T-cell (primary cell): ENCODE measurements at regions not wholly inside any gene's neighbourhood (a gene's known extent, or its start where the extent isn't known, plus 50 kb on each side); places are given as distances from the start of the nearest gene placed in this dataset.
"Not testable (repeated sequence)": the region's sequence is repeated elsewhere in the genome, so short reads cannot be mapped to it uniquely, and the experiment has no call there.

ENCODE experiments used
- ATAC-seq, 4 experiments: fragments of 200-7000 bp in 3 of 4; fragments of 150-1000 bp in 1 of 4; cut with Tn5 transposase; replicated peaks in 1 of 4; 1 replicate in 3 of 4; 2 replicates in 1 of 4; pipeline ENCODE4 v1.10.0; 2021; ENCODE audit warnings: moderate library complexity in 3 of 4, mild to moderate bottlenecking in 2 of 4, moderate number of reproducible peaks in 1 of 4
- CTCF ChIA-PET, 2 donors: fragments of 300-600 bp; sonication (Branson Sonifier 250); formaldehyde crosslinking; loops; one replicate each; lab custom pipeline; 2022; ENCODE audit warnings: antibody characterized with exemption in 2 of 2; lab: Charles Lee
- POLR2A ChIA-PET, 2 donors: fragments of 300-600 bp; sonication (Branson Sonifier 250); formaldehyde crosslinking; loops; one replicate each; lab custom pipeline; 2022; ENCODE audit warnings: antibody characterized with exemption in 2 of 2; lab: Charles Lee
- DNase-seq, 35 experiments: peaks; one replicate each; pipeline versions ENCODE4 v3.0.0 to v3.0.0-alpha.2; 2013 to 2023
- H3K27ac ChIP-seq: one replicate; pipeline ENCODE4 v1.5.1; 2013; ENCODE audit warnings: low read length
- H3K27me3 ChIP-seq, 2 experiments: replicated peaks in 1 of 2; 1 replicate in 1 of 2; 2 replicates in 1 of 2; pipeline versions ENCODE4 v1.6.1 to v1.7.0; 2013; ENCODE audit warnings: low read length in 1 of 2, mixed read lengths in 1 of 2; ENCODE audit not compliant: control insufficient read depth in 2 of 2, insufficient read depth in 2 of 2; ENCODE audit errors: extremely low read depth in 1 of 2
- H3K36me3 ChIP-seq, 2 donors: 1 replicate in 1 of 2; 2 replicates in 1 of 2; pipeline versions ENCODE4 v1.6.1 to v1.7.0; 2013; ENCODE audit warnings: low read length in 1 of 2; ENCODE audit not compliant: control insufficient read depth in 2 of 2, insufficient read depth in 1 of 2; ENCODE audit errors: extremely low read depth in 1 of 2
- H3K4me1 ChIP-seq, 2 experiments: 1 replicate in 1 of 2; 2 replicates in 1 of 2; pipeline versions ENCODE4 v1.6.1 to v1.7.0; 2013; ENCODE audit warnings: low read length in 2 of 2, mixed read lengths in 1 of 2; ENCODE audit not compliant: insufficient read depth in 2 of 2, control insufficient read depth in 1 of 2; ENCODE audit errors: extremely low read depth in 1 of 2
- H3K4me3 ChIP-seq, 2 donors: 1 replicate in 1 of 2; 2 replicates in 1 of 2; pipeline versions ENCODE4 v1.5.1 to v1.7.0; 2013; ENCODE audit warnings: mild to moderate bottlenecking in 2 of 2, low read length in 1 of 2, moderate library complexity in 1 of 2; ENCODE audit not compliant: control insufficient read depth in 1 of 2; ENCODE audit errors: extremely low read depth in 1 of 2
- H3K9me3 ChIP-seq: 2 replicates; pipeline ENCODE4 v1.7.0; 2013
- H3K27ac Mint-ChIP-seq, 2 donors: one replicate each; pipeline ENCODE4 v1.8.0; 2020 to 2021; ENCODE audit warnings: mild to moderate bottlenecking in 2 of 2, mixed read lengths in 2 of 2
- H3K27me3 Mint-ChIP-seq, 2 donors: one replicate each; pipeline ENCODE4 v1.8.0; 2021 to 2022; ENCODE audit warnings: mixed read lengths in 2 of 2
- H3K36me3 Mint-ChIP-seq: one replicate; pipeline ENCODE4 v1.8.0; 2021; ENCODE audit warnings: mixed read lengths
- H3K4me1 Mint-ChIP-seq, 3 donors: one replicate each; pipeline ENCODE4 v1.8.0; 2020 to 2022; ENCODE audit warnings: mixed read lengths in 3 of 3, mild to moderate bottlenecking in 1 of 3
- H3K4me3 Mint-ChIP-seq, 3 donors: one replicate each; pipeline ENCODE4 v1.8.0; 2020 to 2022; ENCODE audit warnings: mild to moderate bottlenecking in 3 of 3, mixed read lengths in 3 of 3, moderate library complexity in 3 of 3
- H3K9me3 Mint-ChIP-seq, 3 donors: one replicate each; pipeline ENCODE4 v1.8.0; 2020 to 2022; ENCODE audit warnings: mixed read lengths in 3 of 3
- WGBS: methylation state at CpG from one replicate; pipeline ENCODE4 v1.1.5; 2013; ENCODE audit warnings: missing lambda C conversion rate; ENCODE audit not compliant: insufficient coverage; 5-methylcytosine and 5-hydroxymethylcytosine counted together

DNA sequence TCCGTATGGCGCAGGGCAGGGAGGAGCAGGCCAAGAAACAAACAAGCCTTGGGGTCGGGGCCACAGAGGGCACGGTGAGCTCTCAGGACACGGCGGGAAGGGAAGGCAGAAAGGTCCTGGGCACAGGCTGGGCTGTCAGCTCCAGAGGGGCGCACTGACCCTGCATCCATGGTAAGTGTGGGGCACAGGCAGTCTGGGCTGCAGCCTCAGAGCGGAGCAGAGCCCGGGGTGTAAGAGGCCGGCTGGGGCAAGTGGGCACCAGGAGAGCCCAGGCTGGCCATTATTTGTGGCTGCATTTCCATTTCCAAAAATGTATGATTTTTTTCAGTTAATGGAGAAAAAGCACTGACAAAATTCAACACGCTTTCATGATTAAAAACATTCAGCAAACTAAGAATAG lies 188.8 kb upstream of the PRKX start:
- H3K36me3 Mint-ChIP-seq, H3K4me3 ChIP-seq, H3K4me3 Mint-ChIP-seq, H3K27me3 ChIP-seq, CTCF ChIA-PET, H3K4me1 Mint-ChIP-seq, DNase-seq, H3K27ac Mint-ChIP-seq, ATAC-seq, H3K36me3 ChIP-seq, H3K27me3 Mint-ChIP-seq, H3K27ac ChIP-seq, H3K4me1 ChIP-seq, POLR2A ChIA-PET, H3K9me3 ChIP-seq, H3K9me3 Mint-ChIP-seq: not testable (repeated sequence)
- WGBS: no CpG with 5 or more reads among the region's 11 CpGs

DNA sequence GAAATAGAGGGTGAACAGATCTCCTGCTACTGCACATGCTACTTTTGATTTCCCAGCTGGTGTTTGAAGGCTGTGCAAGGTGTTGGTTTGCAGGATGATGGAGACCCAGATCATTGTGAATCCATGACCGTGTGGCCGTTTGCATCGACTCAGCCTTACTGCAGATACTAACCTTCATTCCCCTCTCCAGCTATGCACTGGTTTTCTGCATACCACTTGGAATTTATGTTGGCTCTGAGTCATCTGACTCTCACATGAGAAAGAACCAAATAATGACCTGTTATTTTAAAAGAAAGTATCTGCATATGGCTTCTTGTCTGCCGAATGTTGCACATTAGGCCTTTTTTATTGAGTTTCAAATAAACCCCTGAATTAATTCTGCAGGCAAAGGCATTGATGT lies 183.3 kb upstream of the PRKX start:
- ATAC-seq, H3K27ac ChIP-seq, H3K36me3 ChIP-seq, H3K27me3 Mint-ChIP-seq, H3K9me3 ChIP-seq, H3K4me3 Mint-ChIP-seq, CTCF ChIA-PET, H3K27me3 ChIP-seq, H3K36me3 Mint-ChIP-seq, H3K4me1 ChIP-seq, DNase-seq, H3K9me3 Mint-ChIP-seq, H3K4me1 Mint-ChIP-seq, H3K4me3 ChIP-seq, POLR2A ChIA-PET, H3K27ac Mint-ChIP-seq: not testable (repeated sequence)
- WGBS: no CpG with 5 or more reads among the region's 4 CpGs

DNA sequence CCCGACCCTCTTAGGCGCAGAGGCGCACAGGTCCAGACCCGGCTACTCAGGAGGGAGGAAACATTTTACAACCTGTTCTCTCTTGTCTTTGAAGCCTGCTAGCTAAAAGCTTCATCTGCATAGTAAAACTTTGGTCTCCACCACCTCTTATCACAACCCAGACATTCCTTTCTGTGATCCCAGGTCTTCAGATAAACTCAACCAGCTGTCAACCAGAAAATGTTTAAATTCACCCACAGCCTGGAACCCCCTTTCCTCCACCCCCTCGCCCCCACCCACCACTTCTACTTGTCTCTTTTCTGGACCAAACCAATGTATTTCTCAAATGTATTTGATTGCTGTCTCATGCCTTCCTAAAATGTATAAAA lies 169.1 kb upstream of the PRKX start:
- H3K36me3 Mint-ChIP-seq, H3K27ac ChIP-seq, H3K27me3 ChIP-seq, H3K4me3 ChIP-seq, H3K27ac Mint-ChIP-seq, H3K36me3 ChIP-seq, DNase-seq, CTCF ChIA-PET, H3K9me3 Mint-ChIP-seq, H3K27me3 Mint-ChIP-seq, H3K4me1 ChIP-seq, POLR2A ChIA-PET, H3K4me1 Mint-ChIP-seq, H3K9me3 ChIP-seq, ATAC-seq: not testable (repeated sequence)
- H3K4me3 Mint-ChIP-seq: peak overlapping the region in 1 of 3 donors; percentile 40
- WGBS: no CpG with 5 or more reads among the region's 5 CpGs

DNA sequence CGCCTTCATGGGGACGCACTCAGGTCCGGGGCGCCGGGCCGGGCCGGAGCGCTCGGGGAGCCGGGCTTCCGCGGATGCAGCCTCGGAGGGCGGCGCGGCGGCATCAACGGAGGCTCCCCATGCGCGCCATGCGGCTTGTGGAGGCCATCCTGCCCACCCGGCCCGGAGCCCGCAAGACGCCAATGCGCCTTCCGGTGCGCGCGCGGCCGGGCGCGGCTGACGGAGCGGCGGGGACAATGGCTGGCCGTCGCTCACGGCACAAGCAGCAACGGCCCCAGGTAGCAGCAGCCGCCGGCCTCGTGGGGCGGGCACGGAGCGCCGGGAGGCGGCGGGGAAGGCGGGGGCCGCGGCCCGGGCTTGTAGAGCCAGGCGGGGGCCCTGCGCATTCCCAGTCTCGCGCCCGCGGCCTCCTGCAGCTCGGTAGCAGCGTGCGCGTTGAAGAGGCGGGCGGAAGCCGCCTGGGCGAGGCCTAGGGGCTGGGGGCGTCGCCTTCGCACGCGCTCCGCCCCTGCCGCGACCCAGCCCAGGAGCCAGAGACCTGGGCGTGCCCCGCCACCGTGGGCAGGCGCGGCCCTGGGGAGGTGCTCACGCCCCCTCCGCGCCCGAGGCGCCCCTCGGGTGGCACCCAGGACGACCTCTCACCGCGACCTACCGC lies 168.6 kb upstream of the PRKX start:
- H3K36me3 ChIP-seq, H3K9me3 ChIP-seq, H3K36me3 Mint-ChIP-seq, POLR2A ChIA-PET, H3K4me3 ChIP-seq, CTCF ChIA-PET, DNase-seq, H3K27ac ChIP-seq, H3K27me3 ChIP-seq, H3K27ac Mint-ChIP-seq, H3K9me3 Mint-ChIP-seq, H3K27me3 Mint-ChIP-seq, H3K4me1 ChIP-seq, H3K4me1 Mint-ChIP-seq: not testable (repeated sequence)
- peak overlapping the region in 1 of 3 donors; percentile 40 for H3K4me3 Mint-ChIP-seq
- WGBS: no CpG with 5 or more reads among the region's 91 CpGs
- peak; percentile 97 to 99 (median 98) for ATAC-seq

DNA sequence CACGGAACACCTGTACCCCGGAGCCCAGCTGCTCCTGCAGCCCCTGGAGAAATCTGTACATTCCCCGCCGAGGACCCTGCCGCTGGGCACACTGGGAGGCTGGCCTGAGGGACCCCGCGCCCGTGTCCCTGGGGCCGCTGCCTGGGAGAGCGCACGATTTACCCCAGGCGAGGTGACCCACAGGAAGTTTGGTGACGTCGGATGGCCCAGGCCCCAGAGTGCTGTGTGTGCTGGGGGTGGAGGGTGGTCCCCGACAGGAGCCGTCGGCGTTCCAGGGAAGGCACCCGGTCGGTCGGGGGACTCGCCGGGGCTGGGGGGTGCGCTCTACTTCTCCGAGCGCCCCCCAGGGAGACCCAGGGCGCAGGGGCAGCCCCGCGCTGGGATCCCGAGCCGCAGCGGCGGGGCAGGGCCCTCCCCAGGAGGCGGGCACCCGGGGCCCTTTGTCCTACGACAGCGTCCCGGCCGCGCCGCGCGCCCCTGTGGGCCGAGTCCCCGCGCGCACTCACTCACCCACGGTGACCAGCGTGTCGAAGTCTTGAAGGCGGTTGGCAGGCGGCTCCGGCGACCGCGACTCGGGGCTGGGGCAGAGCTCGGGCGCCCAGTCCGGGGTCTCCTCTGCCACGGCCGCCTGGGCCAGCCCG lies 167.9 kb upstream of the PRKX start:
- H3K9me3 ChIP-seq, POLR2A ChIA-PET, H3K4me1 Mint-ChIP-seq, H3K27me3 ChIP-seq, H3K36me3 ChIP-seq, CTCF ChIA-PET, H3K4me1 ChIP-seq, H3K4me3 Mint-ChIP-seq, DNase-seq, H3K27ac Mint-ChIP-seq, H3K4me3 ChIP-seq, H3K36me3 Mint-ChIP-seq, H3K9me3 Mint-ChIP-seq, H3K27ac ChIP-seq, H3K27me3 Mint-ChIP-seq: not testable (repeated sequence)
- peak in 2 of 4 experiments; percentile 15 to 25 for ATAC-seq
- no CpG with 5 or more reads among the region's 63 CpGs for whole genome bisulfite sequencing

DNA sequence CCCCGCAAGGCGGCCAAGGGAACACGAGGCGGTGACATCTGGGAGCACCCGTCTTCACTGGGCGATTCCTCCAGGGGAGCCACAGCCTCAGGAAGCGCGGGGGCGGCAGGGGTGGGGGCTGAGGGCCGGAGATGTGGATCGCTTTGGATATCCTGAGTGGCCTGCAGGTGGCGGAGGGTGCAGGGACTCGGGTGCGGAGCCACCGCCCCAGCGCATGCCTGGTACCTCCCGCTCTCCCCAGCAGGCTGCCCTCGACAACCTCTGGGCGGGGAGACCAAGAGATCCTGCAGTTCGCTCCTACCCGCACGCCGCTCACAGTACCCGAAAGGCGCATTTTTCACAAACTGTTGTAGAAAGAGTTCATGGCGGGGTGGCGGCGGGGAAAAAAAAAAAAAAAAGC lies 162.9 kb upstream of the PRKX start:
- H3K4me1 ChIP-seq, H3K36me3 Mint-ChIP-seq, H3K36me3 ChIP-seq, H3K9me3 ChIP-seq, H3K4me3 Mint-ChIP-seq, ATAC-seq, H3K27me3 Mint-ChIP-seq, H3K9me3 Mint-ChIP-seq, CTCF ChIA-PET, H3K27ac ChIP-seq, H3K4me1 Mint-ChIP-seq, H3K27me3 ChIP-seq, POLR2A ChIA-PET, H3K27ac Mint-ChIP-seq, H3K4me3 ChIP-seq, DNase-seq: not testable (repeated sequence)
- no CpG with 5 or more reads among the region's 28 CpGs for WGBS

DNA sequence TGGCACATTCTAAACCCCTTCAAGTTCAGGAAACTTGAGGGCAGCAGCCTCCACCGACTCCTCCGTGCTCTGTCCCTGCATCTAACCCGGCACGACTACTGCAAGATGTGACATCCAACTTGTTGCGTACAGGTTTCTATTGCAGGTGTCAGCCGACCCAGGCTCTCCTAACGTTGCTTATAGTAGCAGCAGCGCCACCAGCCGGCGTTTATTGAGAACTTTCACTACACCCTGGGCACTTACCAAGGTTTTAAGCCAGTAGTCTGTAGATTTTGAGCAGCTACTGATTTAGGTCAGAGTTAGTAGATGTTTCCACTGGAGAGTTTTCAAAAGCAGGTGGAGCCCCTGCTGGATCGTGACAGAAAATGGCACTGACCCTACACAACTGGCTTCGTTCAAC lies 162.2 kb upstream of the PRKX start:
- H3K36me3 ChIP-seq, H3K4me3 ChIP-seq, H3K27ac ChIP-seq, H3K4me1 Mint-ChIP-seq, H3K9me3 Mint-ChIP-seq, H3K9me3 ChIP-seq, ATAC-seq, POLR2A ChIA-PET, CTCF ChIA-PET, DNase-seq, H3K27me3 ChIP-seq, H3K4me3 Mint-ChIP-seq, H3K36me3 Mint-ChIP-seq, H3K4me1 ChIP-seq, H3K27me3 Mint-ChIP-seq, H3K27ac Mint-ChIP-seq: not testable (repeated sequence)
- no CpG with 5 or more reads among the region's 12 CpGs for WGBS
